GM21390 (cell line): ENCODE measurements at regions not wholly inside any gene's neighbourhood (a gene's known extent, or its start where the extent isn't known, plus 50 kb on each side); places are given as distances from the start of the nearest gene placed in this dataset.

Experiments used
- ATAC-seq: cut with Tn5 transposase; IDR thresholded peaks from one replicate; pipeline ENCODE4 v1.9.1; 2021; ENCODE audit not compliant: unreplicated experiment

- no peak for ATAC-seq
These were observed 139.0 kb downstream of the IRX1 start for GRCh38 chr5:3734632-3735031.

- ATAC-seq = no peak
These were observed 140.8 kb downstream of the IRX1 start for GRCh38 chr5:3736466-3736865.

- ATAC-seq = no peak
These were observed 141.3 kb downstream of the IRX1 start for GRCh38 chr5:3736926-3737325.

GRCh38 chr5:3738919-3739318 is 143.3 kb downstream of the IRX1 start:
- no peak for ATAC-seq

- ATAC-seq = no peak
These were observed 145.1 kb downstream of the IRX1 start for GRCh38 chr5:3740546-3741373.

- no peak for ATAC-seq
These were observed 145.7 kb downstream of the IRX1 start for GRCh38 chr5:3741374-3741770.

GRCh38 chr5:3742750-3743149 is 147.1 kb downstream of the IRX1 start:
- no peak for ATAC-seq

- ATAC-seq = no peak
These were observed 156.2 kb downstream of the IRX1 start for GRCh38 chr5:3751846-3752245.

GRCh38 chr5:3778000-3778550 is 182.4 kb downstream of the IRX1 start:
- no peak for ATAC-seq

GRCh38 chr5:3778945-3779344 is 183.3 kb downstream of the IRX1 start:
- ATAC-seq = no peak

GRCh38 chr5:3780278-3780677 is 184.6 kb downstream of the IRX1 start:
- ATAC-seq = no peak

GRCh38 chr5:3780907-3781306 is 185.3 kb downstream of the IRX1 start:
- no peak for ATAC-seq

- ATAC-seq = no peak
These were observed 189.2 kb downstream of the IRX1 start for GRCh38 chr5:3784854-3785253.

GRCh38 chr5:3786165-3786564 is 190.5 kb downstream of the IRX1 start:
- no peak for ATAC-seq

- no peak for ATAC-seq
These were observed 191.3 kb downstream of the IRX1 start for GRCh38 chr5:3786891-3787430.

GRCh38 chr5:3787604-3788003 is 192.0 kb downstream of the IRX1 start:
- no peak for ATAC-seq

GRCh38 chr5:3789519-3790193 is 194.0 kb downstream of the IRX1 start:
- ATAC-seq = no peak

- ATAC-seq = no peak
These were observed 197.5 kb downstream of the IRX1 start for GRCh38 chr5:3793162-3793561.

- ATAC-seq = no peak
These were observed 199.0 kb downstream of the IRX1 start for GRCh38 chr5:3794611-3795010.

GRCh38 chr5:3796736-3797135 is 201.1 kb downstream of the IRX1 start:
- ATAC-seq = no peak

- no peak for ATAC-seq
These were observed 206.3 kb downstream of the IRX1 start for GRCh38 chr5:3801967-3802366.

- ATAC-seq = no peak
These were observed 213.8 kb downstream of the IRX1 start for GRCh38 chr5:3809455-3809854.
